Neuronal stem cell (in vitro differentiated cells): ENCODE measurements at regions not wholly inside any gene's neighbourhood (a gene's known extent, or its start where the extent isn't known, plus 50 kb on each side); places are given as distances from the start of the nearest gene placed in this dataset.
A peak's percentile ranks its signal among the peaks of the same experiment; 100 is the strongest.
"Not testable (repeated sequence)": the region's sequence is repeated elsewhere in the genome, so short reads cannot be mapped to it uniquely, and the experiment has no call there.

Experiments
- DNase-seq: peaks from one replicate; pipeline ENCODE4 v3.0.0-alpha.2; 2013; ENCODE audit warnings: low spot score
- H2AFZ ChIP-seq: one replicate; pipeline ENCODE4 v1.6.1; 2013; ENCODE audit warnings: mild to moderate bottlenecking, low read length, inconsistent platforms
- H2AK5ac ChIP-seq: 2 replicates; pipeline ENCODE4 v1.6.1; 2013; ENCODE audit warnings: low read depth, mild to moderate bottlenecking, inconsistent platforms, low read length, moderate library complexity, mixed read lengths
- H2BK120ac ChIP-seq: 2 replicates; pipeline ENCODE4 v1.6.1; 2013; ENCODE audit warnings: low read depth, mild to moderate bottlenecking, inconsistent platforms, low read length, moderate library complexity, mixed read lengths
- H2BK12ac ChIP-seq: one replicate; pipeline ENCODE4 v1.6.1; 2013; ENCODE audit warnings: low read length, inconsistent platforms
- H2BK15ac ChIP-seq: 2 replicates; pipeline ENCODE4 v1.6.1; 2013; ENCODE audit warnings: mild to moderate bottlenecking, low read length, inconsistent platforms, mixed read lengths
- H2BK5ac ChIP-seq: one replicate; pipeline ENCODE4 v1.6.1; 2013; ENCODE audit warnings: inconsistent platforms, mild to moderate bottlenecking, low read length, moderate library complexity
- H3K14ac ChIP-seq: one replicate; pipeline ENCODE4 v1.6.1; 2013; ENCODE audit warnings: low read length, inconsistent platforms
- H3K18ac ChIP-seq: 2 replicates; pipeline ENCODE4 v1.6.1; 2013; ENCODE audit warnings: low read length, inconsistent platforms
- H3K23ac ChIP-seq: 2 replicates; pipeline ENCODE4 v1.6.1; 2013; ENCODE audit warnings: low read depth, mild to moderate bottlenecking, mixed read lengths, low read length, inconsistent platforms; ENCODE audit not compliant: poor library complexity
- H3K27ac ChIP-seq: replicated peaks from 3 replicates; pipeline ENCODE4 v1.5.1; 2013; ENCODE audit warnings: low read length, inconsistent platforms
- H3K27me3 ChIP-seq, 3 experiments: 2 replicates each; pipeline ENCODE4 v1.6.1; 2013; ENCODE audit warnings: low read length in 3 of 3, mild to moderate bottlenecking in 2 of 3, inconsistent platforms in 1 of 3, low read depth in 1 of 3, mixed read lengths in 1 of 3, moderate library complexity in 1 of 3; ENCODE audit not compliant: control insufficient read depth in 3 of 3, insufficient read depth in 3 of 3
- H3K36me3 ChIP-seq, 2 donors: replicated peaks in 1 of 2; 2 replicates each; pipeline ENCODE4 v1.6.1; 2013; ENCODE audit warnings: low read length in 2 of 2; ENCODE audit not compliant: control insufficient read depth in 2 of 2, insufficient read depth in 2 of 2
- H3K4ac ChIP-seq: 2 replicates; pipeline ENCODE4 v1.6.1; 2013; ENCODE audit warnings: inconsistent platforms, mild to moderate bottlenecking, low read length, moderate library complexity
- H3K4me1 ChIP-seq, 2 donors: 1 replicate in 1 of 2; 2 replicates in 1 of 2; pipeline ENCODE4 v1.6.1; 2013; ENCODE audit warnings: low read length in 2 of 2, low read depth in 1 of 2; ENCODE audit not compliant: control insufficient read depth in 2 of 2, insufficient read depth in 1 of 2
- H3K4me2 ChIP-seq: one replicate; pipeline ENCODE4 v1.6.1; 2013; ENCODE audit warnings: mild to moderate bottlenecking, low read length, inconsistent platforms; ENCODE audit not compliant: insufficient read depth, poor library complexity, severe bottlenecking
- H3K4me3 ChIP-seq, 2 donors: 2 replicates each; pipeline ENCODE4 v1.5.1; 2013; ENCODE audit warnings: low read length in 2 of 2, mild to moderate bottlenecking in 2 of 2, inconsistent platforms in 1 of 2, moderate library complexity in 1 of 2
- H3K79me1 ChIP-seq: one replicate; pipeline ENCODE4 v1.6.1; 2013; ENCODE audit warnings: low read depth, mild to moderate bottlenecking, inconsistent platforms, low read length, moderate library complexity
- H3K9ac ChIP-seq: one replicate; pipeline ENCODE4 v1.6.1; 2013; ENCODE audit warnings: mild to moderate bottlenecking, low read depth, low read length, inconsistent platforms; ENCODE audit not compliant: poor library complexity
- H3K9me3 ChIP-seq, 2 donors: replicated peaks in 1 of 2; 2 replicates each; pipeline versions ENCODE3 to v1.6.1; 2013; ENCODE audit warnings: low read length in 2 of 2, mild to moderate bottlenecking in 2 of 2, inconsistent platforms in 1 of 2, low read depth in 1 of 2, mixed read lengths in 1 of 2, moderate library complexity in 1 of 2; ENCODE audit not compliant: control insufficient read depth in 2 of 2, insufficient read depth in 1 of 2
- H4K8ac ChIP-seq: one replicate; pipeline ENCODE4 v1.6.1; 2013; ENCODE audit warnings: low read depth, mild to moderate bottlenecking, inconsistent platforms, low read length, moderate library complexity
- H4K91ac ChIP-seq: one replicate; pipeline ENCODE4 v1.6.1; 2013; ENCODE audit warnings: low read length, low read depth, mild to moderate bottlenecking, inconsistent platforms; ENCODE audit not compliant: poor library complexity
- WGBS, 2 donors: extraction: QIAGEN DNeasy Blood & Tissue Kit; methylation state at CpG; one replicate each; pipeline ENCODE4 v1.1.7; 2013; ENCODE audit warnings: missing lambda C conversion rate in 2 of 2, mixed read lengths in 1 of 2; ENCODE audit not compliant: insufficient read length in 2 of 2, insufficient replicate concordance in 1 of 2; ENCODE audit errors: extremely low coverage in 2 of 2; 5-methylcytosine and 5-hydroxymethylcytosine counted together

DNA sequence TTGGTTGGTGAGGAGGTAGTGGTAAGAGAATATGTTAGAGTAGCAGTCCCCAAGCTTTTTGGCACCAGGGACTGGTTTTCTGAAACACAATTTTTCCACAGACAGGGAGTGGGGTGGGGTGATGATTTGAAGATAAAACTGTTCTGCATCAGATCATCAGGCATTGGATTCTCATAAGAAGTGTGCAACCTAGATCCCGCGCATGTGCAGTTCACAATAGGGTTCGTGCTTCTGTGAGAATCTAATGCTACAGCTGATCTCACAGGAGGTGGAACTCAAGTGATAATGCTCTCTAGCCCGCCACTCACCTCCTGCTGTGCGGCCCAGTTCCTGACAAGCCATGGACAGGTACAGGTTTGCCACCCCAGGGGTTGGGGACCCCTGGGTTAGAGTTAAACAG, 423.3 kb downstream of the GPAT3 start:
- Histone ChIP-seq H4K8ac (no peak overlapping the region), H2AFZ (no peak overlapping the region), H3K9ac (no peak overlapping the region), H2BK120ac (no peak overlapping the region), H3K4me2 (no peak overlapping the region), H3K79me1 (no peaks in the 10 kb centered on the region), H3K36me3 (peaks cover 0 to 4% of the 10 kb centered on the region in 2 donors), H3K14ac (no peak overlapping the region), H3K4me1 (no peaks in the 10 kb centered on the region), H2BK15ac (no peak overlapping the region), H3K27ac (no peak overlapping the region), H4K91ac (no peak overlapping the region), H3K23ac (no peak overlapping the region), H3K18ac (no peak overlapping the region), H2BK12ac (no peak overlapping the region), H3K9me3 (peaks cover 0 to 16% of the 10 kb centered on the region in 2 donors), H3K27me3 (no peaks in the 10 kb centered on the region), H2AK5ac (peak overlapping the region; percentile 68), H3K4me3 (no peak overlapping the region), H3K4ac (no peak overlapping the region), H2BK5ac (no peak overlapping the region)
- WGBS, 2 donors: no CpG with 5 or more reads among the region's 5 CpGs
- no peak for DNase-seq

DNA sequence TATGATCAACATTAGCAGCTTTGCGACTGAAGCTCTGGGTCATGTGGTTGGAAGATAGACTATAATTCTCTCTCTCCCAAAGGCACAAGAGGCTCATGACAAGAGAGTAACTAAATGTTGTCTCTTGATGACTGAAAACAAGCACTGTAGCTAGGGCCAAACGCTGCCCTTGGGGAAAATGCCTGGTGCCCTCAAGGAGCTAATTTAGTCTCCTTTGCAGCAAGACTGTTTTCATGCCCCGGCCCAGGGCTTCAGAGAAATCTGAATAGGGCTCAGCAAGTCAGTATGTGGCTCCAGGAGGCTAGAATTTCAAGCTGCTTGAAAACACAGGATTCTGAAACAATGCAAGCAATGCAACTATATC, 411.9 kb downstream of the GPAT3 start:
- H3K4ac ChIP-seq: no peak overlapping the region
- no peaks in the 10 kb centered on the region for H3K9me3 ChIP-seq
- H3K4me2 ChIP-seq: no peak overlapping the region
- no peak overlapping the region for H2AK5ac ChIP-seq
- DNase-seq: peak; percentile 26
- no peak overlapping the region for H3K23ac ChIP-seq
- H2BK5ac ChIP-seq: no peak overlapping the region
- H3K9ac ChIP-seq: no peak overlapping the region
- no peaks in the 10 kb centered on the region for H3K36me3 ChIP-seq
- peaks cover 0 to 12% of the 10 kb centered on the region in 2 donors for H3K4me1 ChIP-seq
- no peak overlapping the region for H4K8ac ChIP-seq
- no peak overlapping the region for H2BK15ac ChIP-seq
- H4K91ac ChIP-seq: no peak overlapping the region
- peak overlapping the region; percentile 34 for H3K27ac ChIP-seq
- peak overlapping the region; percentile 79 for H2AFZ ChIP-seq
- H3K18ac ChIP-seq: no peak overlapping the region
- H3K27me3 ChIP-seq: no peaks in the 10 kb centered on the region
- no peak overlapping the region for H3K4me3 ChIP-seq
- H2BK120ac ChIP-seq: no peak overlapping the region
- H3K79me1 ChIP-seq: no peaks in the 10 kb centered on the region
- WGBS, 2 donors: no CpG with 5 or more reads among the region's 3 CpGs
- no peak overlapping the region for H2BK12ac ChIP-seq
- H3K14ac ChIP-seq: no peak overlapping the region

DNA sequence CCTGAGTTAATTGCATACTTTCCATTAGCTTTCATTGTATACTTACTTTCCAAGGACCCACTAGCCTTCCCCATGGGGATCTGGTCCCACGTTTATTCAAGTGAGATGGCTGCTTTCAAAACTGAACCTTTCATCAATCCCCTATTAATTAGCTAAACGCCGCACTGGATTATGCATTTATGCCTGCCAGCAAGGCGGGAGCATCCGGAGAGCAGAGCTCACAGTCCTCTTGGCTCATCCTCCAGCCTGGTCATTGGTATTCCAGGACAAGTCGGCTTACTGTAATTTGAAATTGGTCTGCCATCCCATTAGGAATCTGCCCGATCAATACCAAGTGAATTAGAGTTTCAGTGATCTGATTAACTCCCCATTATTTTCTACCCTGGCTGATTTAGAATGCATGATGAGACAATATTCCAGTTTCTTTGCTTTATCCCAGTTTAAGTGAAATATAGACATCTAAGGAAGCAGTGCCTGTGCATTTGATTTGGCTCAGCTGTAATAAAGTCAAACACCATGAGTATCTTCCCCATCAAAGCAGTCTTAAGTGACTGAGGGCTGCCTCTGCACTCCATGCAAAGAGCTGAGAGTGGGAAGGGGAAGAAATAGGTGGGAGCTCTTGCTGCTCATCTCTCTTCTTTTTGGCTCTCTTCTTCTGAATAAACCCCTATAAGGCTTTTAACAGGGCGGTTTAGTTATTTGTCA, 411.4 kb downstream of the GPAT3 start:
- H3K36me3 ChIP-seq: no peaks in the 10 kb centered on the region
- no peak overlapping the region for H3K18ac ChIP-seq
- no peak overlapping the region for H3K14ac ChIP-seq
- H4K91ac ChIP-seq: no peak overlapping the region
- no peak overlapping the region for H3K9ac ChIP-seq
- H4K8ac ChIP-seq: no peak overlapping the region
- WGBS, 2 donors: no CpG with 5 or more reads among the region's 8 CpGs
- H2BK12ac ChIP-seq: peak overlapping the region; percentile 75
- H2AK5ac ChIP-seq: no peak overlapping the region
- H3K27ac ChIP-seq: peak overlapping the region; percentile 34
- no peak overlapping the region for H3K4ac ChIP-seq
- no peak for DNase-seq
- peak overlapping the region; percentile 79 for H2AFZ ChIP-seq
- no peak overlapping the region for H2BK5ac ChIP-seq
- no peaks in the 10 kb centered on the region for H3K79me1 ChIP-seq
- H3K27me3 ChIP-seq: no peaks in the 10 kb centered on the region
- no peak overlapping the region for H3K23ac ChIP-seq
- peaks cover 0 to 12% of the 10 kb centered on the region in 2 donors for H3K4me1 ChIP-seq
- H2BK15ac ChIP-seq: peak overlapping the region; percentile 79
- H3K9me3 ChIP-seq: no peaks in the 10 kb centered on the region
- H2BK120ac ChIP-seq: no peak overlapping the region
- no peak overlapping the region for H3K4me2 ChIP-seq
- H3K4me3 ChIP-seq: no peak overlapping the region

DNA sequence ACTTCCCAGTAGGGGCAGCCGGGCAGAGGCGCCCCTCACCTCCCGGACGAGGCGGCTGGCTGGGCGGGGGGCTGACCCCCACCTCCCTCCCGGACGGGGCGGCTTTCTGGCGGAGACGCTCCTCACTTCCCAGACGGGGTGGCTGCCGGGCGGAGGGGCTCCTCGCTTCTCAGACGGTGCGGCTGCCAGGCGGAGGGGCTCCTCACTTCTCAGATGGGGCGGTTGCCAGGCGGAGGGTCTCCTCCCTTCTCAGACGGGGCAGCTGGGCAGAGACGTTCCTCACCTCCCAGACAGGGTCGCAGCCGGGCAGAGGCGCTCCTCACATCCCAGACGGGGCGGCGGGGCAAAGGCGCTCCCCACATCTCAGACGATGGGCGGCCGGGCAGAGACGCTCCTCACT, 407.8 kb downstream of the GPAT3 start:
- not testable (repeated sequence) for H3K4ac ChIP-seq, H3K27me3 ChIP-seq, H3K27ac ChIP-seq, H2AK5ac ChIP-seq, H3K4me2 ChIP-seq, H2BK120ac ChIP-seq, H4K8ac ChIP-seq, H3K14ac ChIP-seq, H4K91ac ChIP-seq, H3K18ac ChIP-seq, H3K79me1 ChIP-seq, H3K36me3 ChIP-seq, H2BK12ac ChIP-seq, H3K4me3 ChIP-seq, H2BK15ac ChIP-seq, H2BK5ac ChIP-seq, DNase-seq, H2AFZ ChIP-seq, H3K9ac ChIP-seq, H3K9me3 ChIP-seq, H3K23ac ChIP-seq
- peaks cover 0 to 12% of the 10 kb centered on the region in 2 donors for H3K4me1 ChIP-seq
- WGBS, 2 donors: no CpG with 5 or more reads among the region's 33 CpGs
